ENCODE measurements at regions not wholly inside any gene's neighbourhood (a gene's known extent, or its start where the extent isn't known, plus 50 kb on each side); places are given as distances from the start of the nearest gene placed in this dataset.
A peak's percentile ranks its signal among the peaks of the same experiment; 100 is the strongest.
"Not testable (repeated sequence)": the region's sequence is repeated elsewhere in the genome, so short reads cannot be mapped to it uniquely, and the experiment has no call there.

GRCh38 chr6:90885611-90886056, 298.8 kb upstream of the MAP3K7 start:
- peak; percentile 29 for DNase-seq (ENCODE audit: low read depth)

- DNase-seq (ENCODE audit: low read depth): not testable (repeated sequence)
These were observed 298.3 kb upstream of the MAP3K7 start for GRCh38 chr6:90885137-90885536.

- DNase-seq (ENCODE audit: low read depth): no peak
These were observed 290.7 kb upstream of the MAP3K7 start for GRCh38 chr6:90877616-90878015.

- no peak for DNase-seq (ENCODE audit: low read depth)
These were observed 288.1 kb upstream of the MAP3K7 start for GRCh38 chr6:90874931-90875330.

- no peak for DNase-seq (ENCODE audit: low read depth)
These were observed 286.1 kb upstream of the MAP3K7 start for GRCh38 chr6:90872981-90873380.

- peak; percentile 20 for DNase-seq (ENCODE audit: low read depth)
These were observed 283.7 kb upstream of the MAP3K7 start for GRCh38 chr6:90870561-90870960.

GRCh38 chr6:90868656-90869055, 281.8 kb upstream of the MAP3K7 start:
- DNase-seq (ENCODE audit: low read depth): no peak

GRCh38 chr6:90868256-90868655, 281.4 kb upstream of the MAP3K7 start:
- no peak for DNase-seq (ENCODE audit: low read depth)

GRCh38 chr6:90865513-90865912, 278.6 kb upstream of the MAP3K7 start:
- DNase-seq (ENCODE audit: low read depth): no peak

- no peak for DNase-seq (ENCODE audit: low read depth)
These were observed 276.2 kb upstream of the MAP3K7 start for GRCh38 chr6:90863043-90863442.

- DNase-seq (ENCODE audit: low read depth): no peak
These were observed 274.1 kb upstream of the MAP3K7 start for GRCh38 chr6:90860822-90861601.

- DNase-seq (ENCODE audit: low read depth): no peak
These were observed 272.7 kb upstream of the MAP3K7 start for GRCh38 chr6:90859612-90860011.

- peak; percentile 23 for DNase-seq (ENCODE audit: low read depth)
These were observed 272.2 kb upstream of the MAP3K7 start for GRCh38 chr6:90859056-90859455.

GRCh38 chr6:90849686-90850085, 262.8 kb upstream of the MAP3K7 start:
- DNase-seq (ENCODE audit: low read depth): no peak

- DNase-seq (ENCODE audit: low read depth): peak; percentile 2
These were observed 260.0 kb upstream of the MAP3K7 start for GRCh38 chr6:90846824-90847223.

GRCh38 chr6:90835596-90836212, 248.8 kb upstream of the MAP3K7 start:
- DNase-seq (ENCODE audit: low read depth): no peak

- DNase-seq (ENCODE audit: low read depth): no peak
These were observed 242.4 kb upstream of the MAP3K7 start for GRCh38 chr6:90829311-90829710.

GRCh38 chr6:90820436-90820835, 233.6 kb upstream of the MAP3K7 start:
- DNase-seq (ENCODE audit: low read depth): no peak

- DNase-seq (ENCODE audit: low read depth): no peak
These were observed 232.6 kb upstream of the MAP3K7 start for GRCh38 chr6:90819483-90819882.

- no peak for DNase-seq (ENCODE audit: low read depth)
These were observed 231.3 kb upstream of the MAP3K7 start for GRCh38 chr6:90818163-90818562.

GRCh38 chr6:90816764-90817163, 229.9 kb upstream of the MAP3K7 start:
- DNase-seq (ENCODE audit: low read depth): no peak

GRCh38 chr6:90811596-90812226, 224.8 kb upstream of the MAP3K7 start:
- no peak for DNase-seq (ENCODE audit: low read depth)

- no peak for DNase-seq (ENCODE audit: low read depth)
These were observed 222.2 kb upstream of the MAP3K7 start for GRCh38 chr6:90809035-90809434.
